WERI-Rb-1 (cell line): ENCODE measurements at regions not wholly inside any gene's neighbourhood (a gene's known extent, or its start where the extent isn't known, plus 50 kb on each side); places are given as distances from the start of the nearest gene placed in this dataset.
"Not testable (repeated sequence)": the region's sequence is repeated elsewhere in the genome, so short reads cannot be mapped to it uniquely, and the experiment has no call there.

ENCODE experiments used
- DNase-seq: peaks from one replicate; pipeline ENCODE4 v3.0.0-alpha.2; 2020
- H3K27ac ChIP-seq: fragments of 250-450 bp; sonication (Bioruptor Pico); 2 replicates; pipeline ENCODE4 v1.5.1; 2020; ENCODE audit warnings: mild to moderate bottlenecking, moderate library complexity
- H3K27me3 ChIP-seq: fragments of 250-450 bp; sonication (Bioruptor Pico); 2 replicates; pipeline ENCODE4 v1.5.1; 2021; ENCODE audit warnings: mild to moderate bottlenecking, low read depth, moderate library complexity; ENCODE audit not compliant: insufficient read depth, severe bottlenecking
- H3K36me3 ChIP-seq: fragments of 250-450 bp; sonication (Bioruptor Pico); 2 replicates; pipeline ENCODE4 v1.5.1; 2020; ENCODE audit warnings: mild to moderate bottlenecking, moderate library complexity
- H3K4me3 ChIP-seq: 2 replicates; pipeline ENCODE4 v1.5.1; 2011; ENCODE audit warnings: low read depth, mild to moderate bottlenecking, control low read depth, low read length
- H3K9me3 ChIP-seq: fragments of 250-450 bp; sonication (Bioruptor Pico); 2 replicates; pipeline ENCODE4 v1.5.1; 2021; ENCODE audit warnings: mild to moderate bottlenecking, moderate library complexity; ENCODE audit not compliant: severe bottlenecking
- CTCF ChIP-seq: IDR thresholded peaks from 2 replicates; pipeline ENCODE4 v1.5.1; 2011; ENCODE audit warnings: low read depth, mild to moderate bottlenecking, control low read depth, inconsistent platforms, low read length

DNA sequence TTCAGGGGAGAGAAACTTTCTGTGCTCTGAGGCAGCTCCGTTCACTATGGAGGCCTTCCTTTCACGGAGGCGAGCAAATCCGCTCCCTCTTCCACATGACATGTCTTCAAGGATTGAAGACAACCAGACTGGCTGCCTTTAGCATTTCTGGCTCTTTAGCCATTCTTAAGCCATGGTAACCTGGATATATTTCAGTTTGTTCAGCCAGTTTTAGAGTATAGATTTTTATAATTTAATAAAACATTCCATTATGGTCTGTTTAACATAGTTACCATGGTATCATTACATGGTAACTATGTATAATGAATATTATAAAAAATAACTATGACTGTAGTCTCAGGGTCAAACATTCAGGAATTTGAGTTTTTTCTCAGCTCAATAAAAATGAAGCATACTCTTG is 54.2 kb upstream of the NFIA start:
- no peak overlapping the region for H3K4me3 ChIP-seq
- H3K36me3 ChIP-seq, result no peaks in the 10 kb centered on the region
- H3K9me3 ChIP-seq, result no peaks in the 10 kb centered on the region
- H3K27me3 ChIP-seq, result no peaks in the 10 kb centered on the region
- TF ChIP-seq CTCF, result no peak
- no peak overlapping the region for H3K27ac ChIP-seq
- no peak for DNase-seq

GRCh38 chr1:61018068-61018467 is 64.3 kb upstream of the NFIA start:
- not testable (repeated sequence) for H3K4me3 ChIP-seq, H3K27ac ChIP-seq, H3K27me3 ChIP-seq, DNase-seq, H3K9me3 ChIP-seq, H3K36me3 ChIP-seq

DNA sequence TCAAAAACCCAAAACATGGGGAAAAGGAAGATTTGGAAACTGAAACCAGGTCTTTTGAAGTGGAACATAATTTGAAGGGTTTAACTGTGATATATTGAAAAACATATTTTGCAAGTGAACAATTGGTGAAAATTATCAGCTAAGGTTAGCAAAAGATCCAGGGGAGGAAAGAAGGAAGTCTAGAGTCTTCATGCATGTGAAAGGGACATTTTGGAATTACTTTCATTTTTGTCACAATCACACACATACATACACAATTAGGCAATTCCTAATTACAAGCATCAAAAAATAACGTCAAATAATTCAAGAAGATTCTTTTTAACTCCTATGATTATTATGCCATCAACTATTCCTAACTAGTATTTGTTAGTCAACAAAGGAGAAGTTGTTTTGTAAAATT is 64.7 kb upstream of the NFIA start:
- Histone ChIP-seq H3K4me3 (no peak overlapping the region), H3K9me3 (no peaks in the 10 kb centered on the region), H3K27ac (no peak overlapping the region), H3K27me3 (no peaks in the 10 kb centered on the region), H3K36me3 (no peaks in the 10 kb centered on the region)
- no peak for TF ChIP-seq CTCF
- DNase-seq, result no peak

DNA sequence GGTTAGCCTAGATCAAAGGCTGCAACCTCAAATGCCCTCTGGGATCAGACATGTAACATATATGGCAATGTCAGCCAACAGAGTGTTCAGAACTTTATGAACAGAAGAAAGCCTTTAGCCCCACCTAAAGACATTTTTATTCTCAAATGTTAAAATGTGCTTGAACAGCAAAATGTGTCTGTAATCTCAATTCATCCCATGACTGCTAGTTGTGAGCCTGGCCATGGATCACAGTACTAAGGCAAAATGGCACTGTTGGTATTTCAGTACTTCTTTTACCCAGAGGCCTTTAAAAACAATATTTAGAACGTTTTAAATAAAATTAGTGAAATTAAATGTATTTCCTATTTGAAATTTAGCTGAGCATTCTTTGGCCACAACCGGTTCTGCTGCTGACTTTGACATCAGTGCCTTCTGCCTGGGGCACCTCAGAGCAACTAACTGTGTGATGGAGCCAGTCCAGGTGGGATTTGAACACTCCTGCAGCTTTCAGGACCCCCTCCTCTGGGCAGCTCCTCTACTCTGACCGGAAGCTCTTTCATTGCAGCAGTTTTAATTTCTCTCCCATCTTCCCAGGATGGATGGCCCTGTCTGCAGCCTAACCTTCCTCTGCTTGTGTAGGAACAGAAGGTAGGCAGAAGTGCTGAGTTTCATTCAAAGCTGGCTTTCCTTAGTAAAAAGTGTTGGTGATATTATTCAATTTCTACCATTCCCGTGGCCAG is 68.3 kb upstream of the NFIA start:
- Histone ChIP-seq H3K36me3 (no peaks in the 10 kb centered on the region), H3K9me3 (no peaks in the 10 kb centered on the region), H3K27me3 (no peaks in the 10 kb centered on the region), H3K4me3 (no peak overlapping the region), H3K27ac (no peak overlapping the region)
- TF ChIP-seq CTCF, result no peak
- no peak for DNase-seq

DNA sequence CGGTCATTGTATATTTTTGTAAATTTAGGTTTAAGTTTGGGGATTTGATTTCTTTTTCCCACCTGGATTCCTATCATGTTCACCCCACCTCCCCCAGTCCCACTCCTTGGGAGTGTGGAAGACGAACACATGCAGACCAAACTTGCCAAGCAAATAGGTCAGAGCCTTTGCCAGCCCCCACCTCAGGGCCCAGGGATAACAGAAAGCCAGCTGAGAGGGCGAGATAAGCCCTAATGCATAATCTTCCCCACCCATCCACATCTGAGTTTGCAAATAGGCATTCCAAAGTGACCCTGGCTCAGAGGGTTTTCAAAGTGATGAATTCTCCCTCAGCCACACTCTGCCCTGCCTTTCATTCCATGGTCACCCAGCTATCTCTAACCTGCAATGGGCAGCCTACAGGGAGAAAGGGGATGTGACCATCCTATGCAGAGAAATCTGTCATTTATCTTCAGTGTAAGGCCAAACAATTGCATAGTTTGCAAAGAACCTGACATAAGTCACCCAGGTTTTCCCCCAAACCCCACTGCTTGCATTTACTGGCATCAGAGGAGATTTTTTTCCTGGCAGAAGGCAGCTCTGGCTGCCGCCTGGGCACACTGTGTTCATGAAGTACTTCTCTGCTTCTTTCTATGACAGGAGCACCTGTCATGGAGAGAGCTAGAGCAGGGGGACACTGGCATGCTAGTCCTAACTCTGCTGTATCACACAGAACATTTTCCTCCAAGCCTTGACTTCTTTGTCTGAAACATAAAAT is 69.0 kb upstream of the NFIA start:
- no peak overlapping the region for H3K4me3 ChIP-seq
- no peak overlapping the region for H3K27ac ChIP-seq
- no peak for TF ChIP-seq CTCF
- H3K27me3 ChIP-seq, result no peaks in the 10 kb centered on the region
- H3K36me3 ChIP-seq, result no peaks in the 10 kb centered on the region
- DNase-seq, result peak; percentile 18
- no peaks in the 10 kb centered on the region for H3K9me3 ChIP-seq

- H3K36me3 ChIP-seq, result no peaks in the 10 kb centered on the region
- no peaks in the 10 kb centered on the region for H3K9me3 ChIP-seq
- no peaks in the 10 kb centered on the region for H3K27me3 ChIP-seq
- no peak for DNase-seq
- H3K27ac ChIP-seq, result no peak overlapping the region
- no peak overlapping the region for H3K4me3 ChIP-seq
- no peak for TF ChIP-seq CTCF
These were observed 70.0 kb upstream of the NFIA start for GRCh38 chr1:61012341-61012761.
